A673 (cell line): ENCODE measurements at regions not wholly inside any gene's neighbourhood (a gene's known extent, or its start where the extent isn't known, plus 50 kb on each side); places are given as distances from the start of the nearest gene placed in this dataset.

Experiments used
- BruUV-seq: library from RNA; stranded (reverse); fragments of 400-500 nt; replicated peaks from 2 replicates; lab custom pipeline; 2021; lab: Mats Ljungman, UMichigan
- CTCF ChIA-PET: fragments of 300-600 bp; sonication (Branson Sonifier 250); formaldehyde crosslinking; loops from one replicate; lab custom pipeline; 2022; ENCODE audit warnings: antibody characterized with exemption; lab: Charles Lee
- POLR2A ChIA-PET: fragments of 300-600 bp; sonication (Branson Sonifier 250); formaldehyde crosslinking; loops from one replicate; lab custom pipeline; 2022; ENCODE audit warnings: antibody characterized with exemption; ENCODE audit not compliant: low non-redundant PET; lab: Charles Lee
- DNase-seq: peaks from one replicate; pipeline ENCODE4 v3.0.0-alpha.2; 2015; ENCODE audit warnings: low spot score
- H3K27ac ChIP-seq: fragments of 200-600 bp; sonication (generic); 2 replicates; pipeline ENCODE4 v1.5.1; 2016; ENCODE audit warnings: mixed run types, low read depth, mild to moderate bottlenecking, mixed read lengths, antibody characterized with exemption, low read length; ENCODE audit not compliant: poor library complexity, severe bottlenecking
- H3K27me3 ChIP-seq: fragments of 200-600 bp; sonication (generic); replicated peaks from 2 replicates; pipeline ENCODE4 v1.6.1; 2017; ENCODE audit warnings: mixed run types, low read depth, mild to moderate bottlenecking, mixed read lengths, antibody characterized with exemption, low read length; ENCODE audit not compliant: insufficient read depth, poor library complexity
- H3K36me3 ChIP-seq: fragments of 200-600 bp; sonication (generic); 2 replicates; pipeline ENCODE4 v1.6.1; 2016; ENCODE audit warnings: mixed run types, mild to moderate bottlenecking, mixed read lengths, antibody characterized with exemption, low read length; ENCODE audit not compliant: insufficient read depth, poor library complexity, severe bottlenecking
- H3K4me1 ChIP-seq: fragments of 200-600 bp; sonication (generic); 2 replicates; pipeline ENCODE4 v1.6.1; 2017; ENCODE audit warnings: mixed run types, mild to moderate bottlenecking, mixed read lengths, antibody characterized with exemption, low read length; ENCODE audit not compliant: insufficient read depth, poor library complexity, severe bottlenecking
- H3K4me3 ChIP-seq: fragments of 200-600 bp; sonication (generic); 2 replicates; pipeline ENCODE4 v1.5.1; 2016; ENCODE audit warnings: low read depth, mixed run types, mild to moderate bottlenecking, mixed read lengths, low read length; ENCODE audit not compliant: poor library complexity, severe bottlenecking
- H3K9me3 ChIP-seq: fragments of 200-600 bp; sonication (generic); 2 replicates; pipeline ENCODE4 v1.6.1; 2016; ENCODE audit warnings: mixed run types, low read depth, mild to moderate bottlenecking, mixed read lengths, antibody characterized with exemption, low read length; ENCODE audit not compliant: poor library complexity, severe bottlenecking
- CTCF ChIP-seq: fragments of 300-800, 200-600 bp; sonication (generic); conservative IDR thresholded peaks from 2 replicates; pipeline ENCODE4 v1.5.1; 2017; ENCODE audit warnings: low read depth, mild to moderate bottlenecking, antibody characterized with exemption, low read length, moderate library complexity, mixed read lengths
- EZH2 ChIP-seq: fragments of 200-600 bp; sonication (generic); IDR thresholded peaks from 2 replicates; pipeline ENCODE4 v1.6.1; 2017; ENCODE audit warnings: borderline replicate concordance, low read depth, mild to moderate bottlenecking, mixed read lengths, antibody characterized with exemption, low read length; ENCODE audit not compliant: poor library complexity, severe bottlenecking
- intact Hi-C: fragments of 100-400 bp; cut with micrococcal nuclease; formaldehyde crosslinking; loops from one replicate; pipeline ENCODE4 v1.10.0; 2022; ENCODE audit not compliant: unreplicated experiment

GRCh38 chr1:195019385-195019784 lies 1588.9 kb downstream of the KCNT2 start:
- intact Hi-C loops: no loop called here
- Histone ChIP-seq H3K27ac (no peak overlapping the region), H3K4me3 (no peak overlapping the region), H3K9me3 (no peaks in the 10 kb centered on the region), H3K27me3 (no peaks in the 10 kb centered on the region), H3K36me3 (no peaks in the 10 kb centered on the region), H3K4me1 (no peaks in the 10 kb centered on the region)
- peak; percentile 2 for DNase-seq
- BruUV-seq: no TSS peak
- no peak for TF ChIP-seq EZH2
- CTCF ChIA-PET: no interaction called here
- POLR2A ChIA-PET: no interaction called here

GRCh38 chr1:195012995-195013394 lies 1595.2 kb downstream of the KCNT2 start:
- no peaks in the 10 kb centered on the region for H3K36me3 ChIP-seq
- H3K4me1 ChIP-seq: no peaks in the 10 kb centered on the region
- H3K27me3 ChIP-seq: no peaks in the 10 kb centered on the region
- intact Hi-C loops: no loop called here
- no peaks in the 10 kb centered on the region for H3K9me3 ChIP-seq
- TF ChIP-seq CTCF: no peak
- no peak for TF ChIP-seq EZH2
- CTCF ChIA-PET: no interaction called here
- BruUV-seq: no TSS peak
- H3K27ac ChIP-seq: no peak overlapping the region
- POLR2A ChIA-PET: no interaction called here
- DNase-seq: no peak
- no peak overlapping the region for H3K4me3 ChIP-seq

GRCh38 chr1:195005338-195005737 lies 1602.9 kb downstream of the KCNT2 start:
- DNase-seq: no peak
- Histone ChIP-seq H3K4me1 (no peaks in the 10 kb centered on the region), H3K36me3 (no peaks in the 10 kb centered on the region), H3K27ac (no peak overlapping the region), H3K27me3 (no peaks in the 10 kb centered on the region), H3K4me3 (no peak overlapping the region), H3K9me3 (no peaks in the 10 kb centered on the region)
- CTCF ChIA-PET: no interaction called here
- intact Hi-C loops: no loop called here
- POLR2A ChIA-PET: no interaction called here
- BruUV-seq: no TSS peak
- TF ChIP-seq CTCF (no peak), EZH2 (no peak)

GRCh38 chr1:194990483-194990882 lies 1617.8 kb downstream of the KCNT2 start:
- no peaks in the 10 kb centered on the region for H3K9me3 ChIP-seq
- no peak for TF ChIP-seq CTCF
- no peak for TF ChIP-seq EZH2
- intact Hi-C loops: no loop called here
- peaks cover 4% of the 10 kb centered on the region for H3K4me1 ChIP-seq
- no peak overlapping the region for H3K4me3 ChIP-seq
- ChIA-PET POLR2A (no interaction called here), CTCF (interaction anchor here (0.6 kb wide), 1 partner anchor 33 kb away, joined by 7 read pairs; no protein-coding TSS in a partner anchor)
- H3K36me3 ChIP-seq: no peaks in the 10 kb centered on the region
- H3K27me3 ChIP-seq: no peaks in the 10 kb centered on the region
- no peak overlapping the region for H3K27ac ChIP-seq
- DNase-seq: peak; percentile 1
- no TSS peak for BruUV-seq
